ENCODE measurements at regions not wholly inside any gene's neighbourhood (a gene's known extent, or its start where the extent isn't known, plus 50 kb on each side); places are given as distances from the start of the nearest gene placed in this dataset.

GRCh38 chr11:10380921-10381320, 74.1 kb upstream of the AMPD3 start:
- no peak for DNase-seq (ENCODE audit: extremely low read depth, insufficient read length)
- no peak overlapping the region for H3K4me3 ChIP-seq (replicated peaks; ENCODE audit: low read depth, low read length)
- TF ChIP-seq CTCF (IDR thresholded peaks at IDR 0.05; ENCODE audit: insufficient read depth, low read length, poor library complexity, severe bottlenecking) = no peak

GRCh38 chr11:10381736-10382135, 73.3 kb upstream of the AMPD3 start:
- DNase-seq (ENCODE audit: extremely low read depth, insufficient read length) = no peak
- TF ChIP-seq CTCF (IDR thresholded peaks at IDR 0.05; ENCODE audit: insufficient read depth, low read length, poor library complexity, severe bottlenecking) = no peak
- no peaks in the 10 kb centered on the region for H3K36me3 ChIP-seq (ENCODE audit: control insufficient read depth, insufficient read depth, low read length)

More at GRCh38 chr11:10380921-10381320, 74.1 kb upstream of the AMPD3 start:
- Histone ChIP-seq H3K36me3 (ENCODE audit: control insufficient read depth, insufficient read depth, low read length) (no peaks in the 10 kb centered on the region), H3K27me3 (replicated peaks; ENCODE audit: control insufficient read depth, insufficient read depth, low read length) (no peaks in the 10 kb centered on the region)

GRCh38 chr11:10382518-10382917, 72.5 kb upstream of the AMPD3 start:
- TF ChIP-seq CTCF (IDR thresholded peaks at IDR 0.05; ENCODE audit: insufficient read depth, low read length, poor library complexity, severe bottlenecking) = no peak
- no peak for DNase-seq (ENCODE audit: extremely low read depth, insufficient read length)
- Histone ChIP-seq H3K27me3 (replicated peaks; ENCODE audit: control insufficient read depth, insufficient read depth, low read length) (no peaks in the 10 kb centered on the region), H3K36me3 (ENCODE audit: control insufficient read depth, insufficient read depth, low read length) (no peaks in the 10 kb centered on the region), H3K4me3 (replicated peaks; ENCODE audit: low read depth, low read length) (no peak overlapping the region)

More at GRCh38 chr11:10381736-10382135, 73.3 kb upstream of the AMPD3 start:
- H3K27me3 ChIP-seq (replicated peaks; ENCODE audit: control insufficient read depth, insufficient read depth, low read length) = no peaks in the 10 kb centered on the region
- no peak overlapping the region for H3K4me3 ChIP-seq (replicated peaks; ENCODE audit: low read depth, low read length)

GRCh38 chr11:10385696-10386095, 69.4 kb upstream of the AMPD3 start:
- H3K27me3 ChIP-seq (replicated peaks; ENCODE audit: control insufficient read depth, insufficient read depth, low read length) = no peaks in the 10 kb centered on the region
- no peak for TF ChIP-seq CTCF (IDR thresholded peaks at IDR 0.05; ENCODE audit: insufficient read depth, low read length, poor library complexity, severe bottlenecking)
- no peak for DNase-seq (ENCODE audit: extremely low read depth, insufficient read length)
- H3K4me3 ChIP-seq (replicated peaks; ENCODE audit: low read depth, low read length) = no peak overlapping the region
- H3K36me3 ChIP-seq (ENCODE audit: control insufficient read depth, insufficient read depth, low read length) = no peaks in the 10 kb centered on the region

GRCh38 chr11:10386361-10386760, 68.7 kb upstream of the AMPD3 start:
- DNase-seq (ENCODE audit: extremely low read depth, insufficient read length) = no peak

More at GRCh38 chr11:10386361-10386760, 68.7 kb upstream of the AMPD3 start:
- TF ChIP-seq CTCF (IDR thresholded peaks at IDR 0.05; ENCODE audit: insufficient read depth, low read length, poor library complexity, severe bottlenecking) = no peak
- Histone ChIP-seq H3K4me3 (replicated peaks; ENCODE audit: low read depth, low read length) (no peak overlapping the region), H3K27me3 (replicated peaks; ENCODE audit: control insufficient read depth, insufficient read depth, low read length) (no peaks in the 10 kb centered on the region), H3K36me3 (ENCODE audit: control insufficient read depth, insufficient read depth, low read length) (no peaks in the 10 kb centered on the region)
